ENCODE measurements at regions not wholly inside any gene's neighbourhood (a gene's known extent, or its start where the extent isn't known, plus 50 kb on each side); places are given as distances from the start of the nearest gene placed in this dataset.

GRCh38 chr2:217588266-217588665 lies 414.5 kb downstream of the TNS1 start (continued):
- TF ChIP-seq, protein P1, sequence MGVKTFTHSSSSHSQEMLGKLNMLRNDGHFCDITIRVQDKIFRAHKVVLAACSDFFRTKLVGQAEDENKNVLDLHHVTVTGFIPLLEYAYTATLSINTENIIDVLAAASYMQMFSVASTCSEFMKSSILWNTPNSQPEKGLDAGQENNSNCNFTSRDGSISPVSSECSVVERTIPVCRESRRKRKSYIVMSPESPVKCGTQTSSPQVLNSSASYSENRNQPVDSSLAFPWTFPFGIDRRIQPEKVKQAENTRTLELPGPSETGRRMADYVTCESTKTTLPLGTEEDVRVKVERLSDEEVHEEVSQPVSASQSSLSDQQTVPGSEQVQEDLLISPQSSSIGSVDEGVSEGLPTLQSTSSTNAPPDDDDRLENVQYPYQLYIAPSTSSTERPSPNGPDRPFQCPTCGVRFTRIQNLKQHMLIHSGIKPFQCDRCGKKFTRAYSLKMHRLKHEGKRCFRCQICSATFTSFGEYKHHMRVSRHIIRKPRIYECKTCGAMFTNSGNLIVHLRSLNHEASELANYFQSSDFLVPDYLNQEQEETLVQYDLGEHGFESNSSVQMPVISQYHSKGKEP (CRISPR knock-in tag; IDR thresholded peaks at IDR 0.05): no peak
- TF ChIP-seq KLF11 (CRISPR knock-in tag; IDR thresholded peaks at IDR 0.05) (no peak), ZNF770 (CRISPR knock-in tag; IDR thresholded peaks at IDR 0.05) (no peak)

DNA sequence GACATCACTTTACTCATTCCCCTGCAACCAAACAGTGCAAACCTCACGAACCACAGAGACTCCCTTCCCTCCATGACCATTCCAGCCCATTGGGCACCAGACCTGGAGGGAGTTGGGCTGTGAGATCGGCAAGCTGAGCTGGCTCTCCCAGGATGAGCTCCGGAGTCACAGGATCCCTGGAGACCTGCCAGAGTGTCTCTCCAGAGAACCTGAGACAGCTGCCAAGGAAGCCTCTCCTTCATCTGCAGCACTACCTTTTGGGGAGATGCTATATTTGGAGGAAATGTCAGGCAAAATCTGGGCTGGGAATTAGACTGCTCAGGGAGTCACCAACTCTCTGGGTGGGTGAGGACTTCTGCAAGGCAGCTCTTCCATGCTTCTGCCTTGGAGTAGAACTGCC lies 417.4 kb downstream of the TNS1 start:
- no peaks in the 10 kb centered on the region for H3K36me3 ChIP-seq (replicated peaks in 1 of 2; ENCODE audit: control insufficient read depth in 1 of 2, insufficient read depth in 2 of 2, low read length in 2 of 2)
- no peaks in the 10 kb centered on the region for H3K4me1 ChIP-seq (ENCODE audit: insufficient read depth, low read length)
- H4K20me1 ChIP-seq (ENCODE audit: insufficient read depth, low read length): no peaks in the 10 kb centered on the region
- FAIRE-seq (no peak), ATAC-seq (no peak), DNase-seq (ENCODE audit: low spot score) (no peak)
- no peaks in the 10 kb centered on the region for H3K9me3 ChIP-seq (ENCODE audit: low read length)
- ChIA-PET CTCF (ENCODE audit: low intra/inter-chr PET ratio, low total read pairs) (no interaction called here), POLR2A (no interaction called here)
- in situ Hi-C loops (cut with HindIII; ENCODE audit: extremely low pct_ligation_motif_present, low pct_unique_long_range_greater_than_20kb) (no loop called here), intact Hi-C loops (cut with micrococcal nuclease; ENCODE audit: unreplicated experiment) (no loop called here)
- H2AFZ ChIP-seq (ENCODE audit: low read length): no peak overlapping the region
- H3K79me2 ChIP-seq (ENCODE audit: insufficient read depth, low read length): no peaks in the 10 kb centered on the region
- BruUV-seq (replicated peaks): no TSS peak
- no peak overlapping the region for H3K4me3 ChIP-seq (replicated peaks in 1 of 3; ENCODE audit: insufficient read depth in 1 of 3, low read depth in 2 of 3, low read length in 3 of 3)
- H3K9ac ChIP-seq (ENCODE audit: insufficient read depth, low read depth, low read length): no peak overlapping the region
- H3K27ac ChIP-seq (ENCODE audit: extremely low read length, insufficient read depth, low read length): no peak overlapping the region
- no peak overlapping the region for H3K4me2 ChIP-seq (ENCODE audit: low read depth, low read length)
- WGBS (ENCODE audit: low lambda C conversion rate): 14% methylated on average over 3 of the region's 3 CpGs
- peaks cover 0 to 13% of the 10 kb centered on the region in 2 experiments; a peak in 1 of 5 replicates for H3K27me3 ChIP-seq (ENCODE audit: control insufficient read depth in 1 of 2, insufficient read depth in 2 of 2, low read length in 2 of 2)
- TF ChIP-seq KDM2A (CRISPR knock-in tag; IDR thresholded peaks at IDR 0.05; ENCODE audit: borderline replicate concordance, low read depth) (no peak), ZNF772 (CRISPR knock-in tag; IDR thresholded peaks at IDR 0.05) (no peak), ZNF318 (CRISPR knock-in tag; IDR thresholded peaks at IDR 0.05) (no peak), ZNF788 (CRISPR knock-in tag; IDR thresholded peaks at IDR 0.05; ENCODE audit: borderline replicate concordance) (no peak), MBNL3 (CRISPR knock-in tag; conservative IDR thresholded peaks at IDR 0.05) (no peak), ZMYM4 (CRISPR knock-in tag; IDR thresholded peaks at IDR 0.05) (no peak), NFATC3 (CRISPR knock-in tag; IDR thresholded peaks at IDR 0.05) (no peak), FOXO4 (CRISPR knock-in tag; conservative IDR thresholded peaks at IDR 0.05) (no peak)
